HG02798 (cell line): ENCODE measurements at regions not wholly inside any gene's neighbourhood (a gene's known extent, or its start where the extent isn't known, plus 50 kb on each side); places are given as distances from the start of the nearest gene placed in this dataset.

ENCODE experiments used
- ATAC-seq: cut with Tn5 transposase; IDR thresholded peaks from one replicate; pipeline ENCODE4 v1.9.1; 2021; ENCODE audit warnings: mild to moderate bottlenecking; ENCODE audit not compliant: unreplicated experiment, poor library complexity

- ATAC-seq: no peak
Measured at GRCh38 chr13:69458013-69458412, 649.6 kb upstream of the ATXN8OS start.

- ATAC-seq: no peak
Measured at GRCh38 chr13:69450245-69450644, 657.4 kb upstream of the ATXN8OS start.

GRCh38 chr13:69425235-69425634, 682.4 kb upstream of the ATXN8OS start:
- ATAC-seq: no peak

- ATAC-seq: no peak
Measured at GRCh38 chr13:69423844-69424243, 683.8 kb upstream of the ATXN8OS start.

- ATAC-seq: no peak
Measured at GRCh38 chr13:69418319-69418718, 689.3 kb upstream of the ATXN8OS start.

GRCh38 chr13:69410761-69411160, 696.9 kb upstream of the ATXN8OS start:
- no peak for ATAC-seq

- no peak for ATAC-seq
Measured at GRCh38 chr13:69391756-69392155, 715.9 kb upstream of the ATXN8OS start.

- ATAC-seq: no peak
Measured at GRCh38 chr13:69389899-69390298, 717.7 kb upstream of the ATXN8OS start.

- no peak for ATAC-seq
Measured at GRCh38 chr13:69373747-69374425, 733.7 kb upstream of the ATXN8OS start.

GRCh38 chr13:69363360-69363759, 744.3 kb upstream of the ATXN8OS start:
- no peak for ATAC-seq

- no peak for ATAC-seq
Measured at GRCh38 chr13:69331245-69331644, 776.4 kb upstream of the ATXN8OS start.

- ATAC-seq: no peak
Measured at GRCh38 chr13:69324090-69324886, 783.3 kb upstream of the ATXN8OS start.

- no peak for ATAC-seq
Measured at GRCh38 chr13:69319656-69320055, 788.0 kb upstream of the ATXN8OS start.

- ATAC-seq: no peak
Measured at GRCh38 chr13:69315039-69315438, 792.6 kb upstream of the ATXN8OS start.

GRCh38 chr13:69306766-69307165, 800.9 kb upstream of the ATXN8OS start:
- ATAC-seq: no peak

- no peak for ATAC-seq
Measured at GRCh38 chr13:69300131-69300530, 807.5 kb upstream of the ATXN8OS start.

- no peak for ATAC-seq
Measured at GRCh38 chr13:69296130-69296529, 811.5 kb upstream of the ATXN8OS start.

GRCh38 chr13:69292789-69293425, 814.7 kb upstream of the ATXN8OS start:
- peak; percentile 66 for ATAC-seq

- no peak for ATAC-seq
Measured at GRCh38 chr13:69291292-69291906, 816.2 kb upstream of the ATXN8OS start.

- no peak for ATAC-seq
Measured at GRCh38 chr13:69288026-69288425, 819.6 kb upstream of the ATXN8OS start.
